Activated CD4-positive, alpha-beta memory T cell treated with anti-CD3 and anti-CD28 coated beads, Interleukin-2, amount 10 ng/mL, durations not matched to agents 7 days and 5 days (primary cell): ENCODE measurements at regions not wholly inside any gene's neighbourhood (a gene's known extent, or its start where the extent isn't known, plus 50 kb on each side); places are given as distances from the start of the nearest gene placed in this dataset.

ENCODE experiments used
- CTCF ChIA-PET: fragments of 350-600 bp; sonication (Branson Sonifier 250); formaldehyde crosslinking; loops from one replicate; lab custom pipeline; 2021; ENCODE audit warnings: antibody characterized with exemption, inconsistent platforms; lab: Charles Lee
- POLR2A ChIA-PET: fragments of 350-600 bp; sonication (Branson Sonifier 250); formaldehyde crosslinking; loops from one replicate; lab custom pipeline; 2021; ENCODE audit warnings: antibody characterized with exemption; lab: Charles Lee
- DNase-seq: peaks from one replicate; pipeline ENCODE4 v3.0.0-alpha.2; 2020
- H3K27ac Mint-ChIP-seq: one replicate; pipeline ENCODE4 v1.8.0; 2021; ENCODE audit warnings: mild to moderate bottlenecking, mixed read lengths
- H3K27me3 Mint-ChIP-seq: one replicate; pipeline ENCODE4 v1.8.0; 2021; ENCODE audit warnings: mixed read lengths
- H3K36me3 Mint-ChIP-seq: one replicate; pipeline ENCODE4 v1.8.0; 2021; ENCODE audit warnings: low read depth, mixed read lengths
- H3K4me1 Mint-ChIP-seq: one replicate; pipeline ENCODE4 v1.8.0; 2021; ENCODE audit warnings: mixed read lengths
- H3K4me3 Mint-ChIP-seq: one replicate; pipeline ENCODE4 v1.8.0; 2021; ENCODE audit warnings: mild to moderate bottlenecking, mixed read lengths
- H3K9me3 Mint-ChIP-seq: one replicate; pipeline ENCODE4 v1.8.0; 2021; ENCODE audit warnings: mixed read lengths

DNA sequence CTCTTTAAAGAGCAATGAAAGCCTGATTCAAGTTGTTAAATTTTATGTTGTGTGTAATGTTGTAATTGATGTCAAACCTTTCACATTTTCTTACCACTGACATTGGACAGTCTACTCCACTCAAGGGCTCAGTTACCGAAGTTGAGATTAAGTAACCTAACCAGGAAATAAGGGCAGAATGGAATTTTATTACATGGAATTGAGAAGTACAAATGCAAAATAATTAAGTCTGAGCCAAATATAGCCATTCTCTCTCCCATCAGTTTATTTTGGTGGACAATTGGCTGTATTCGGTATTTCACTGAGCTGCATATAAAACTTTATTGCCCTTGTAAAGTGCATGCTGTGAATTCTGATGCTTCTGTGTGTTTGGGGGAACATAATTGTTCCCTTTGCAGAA lies 231.5 kb downstream of the TTC32 start:
- Mint-ChIP-seq H3K4me1 (no peaks in the 10 kb centered on the region), H3K36me3 (no peaks in the 10 kb centered on the region), H3K4me3 (no peak overlapping the region), H3K27ac (no peak overlapping the region), H3K9me3 (no peaks in the 10 kb centered on the region), H3K27me3 (peaks cover 18% of the 10 kb centered on the region)
- ChIA-PET POLR2A (no interaction called here), CTCF (no interaction called here)
- no peak for DNase-seq

- H3K36me3 Mint-ChIP-seq: no peaks in the 10 kb centered on the region
- POLR2A ChIA-PET: no interaction called here
- CTCF ChIA-PET: no interaction called here
These were observed 232.2 kb downstream of the TTC32 start for GRCh38 chr2:19669559-19669958.

DNA sequence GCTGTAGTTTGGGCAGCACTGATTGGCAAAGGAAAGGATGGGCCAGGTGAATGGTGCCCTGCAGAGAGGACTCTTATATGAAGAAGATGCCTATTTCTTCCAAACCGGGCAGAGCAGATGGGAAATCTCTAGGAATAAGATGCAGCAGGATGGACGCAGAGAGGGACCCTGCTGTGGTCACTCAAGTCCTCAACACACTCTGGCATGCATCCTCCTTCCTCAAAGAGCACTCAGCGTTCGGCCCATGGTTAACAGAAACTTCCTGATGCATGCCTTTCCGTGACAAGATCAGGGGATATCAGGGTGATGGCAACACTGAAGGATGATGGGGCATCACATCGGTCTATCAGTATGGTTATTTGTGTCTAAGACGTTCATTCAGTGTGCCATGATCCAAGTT lies 232.7 kb downstream of the TTC32 start:
- Mint-ChIP-seq H3K27me3 (peaks cover 18% of the 10 kb centered on the region), H3K27ac (no peak overlapping the region), H3K4me3 (no peak overlapping the region), H3K4me1 (no peaks in the 10 kb centered on the region), H3K36me3 (no peaks in the 10 kb centered on the region), H3K9me3 (no peaks in the 10 kb centered on the region)
- CTCF ChIA-PET: no interaction called here
- DNase-seq: no peak
- POLR2A ChIA-PET: no interaction called here

More at GRCh38 chr2:19669559-19669958, 232.2 kb downstream of the TTC32 start:
- H3K27me3 Mint-ChIP-seq: peaks cover 18% of the 10 kb centered on the region
- no peak for DNase-seq
- no peaks in the 10 kb centered on the region for H3K9me3 Mint-ChIP-seq
- H3K27ac Mint-ChIP-seq: no peak overlapping the region
- no peak overlapping the region for H3K4me3 Mint-ChIP-seq
- H3K4me1 Mint-ChIP-seq: no peaks in the 10 kb centered on the region

GRCh38 chr2:19667536-19667949 lies 234.2 kb downstream of the TTC32 start:
- H3K4me1 Mint-ChIP-seq: no peaks in the 10 kb centered on the region
- H3K4me3 Mint-ChIP-seq: no peak overlapping the region
- peaks cover 18% of the 10 kb centered on the region for H3K27me3 Mint-ChIP-seq
- H3K36me3 Mint-ChIP-seq: no peaks in the 10 kb centered on the region
- no peak overlapping the region for H3K27ac Mint-ChIP-seq
- ChIA-PET POLR2A (no interaction called here), CTCF (no interaction called here)
- no peak for DNase-seq
- H3K9me3 Mint-ChIP-seq: no peaks in the 10 kb centered on the region

DNA sequence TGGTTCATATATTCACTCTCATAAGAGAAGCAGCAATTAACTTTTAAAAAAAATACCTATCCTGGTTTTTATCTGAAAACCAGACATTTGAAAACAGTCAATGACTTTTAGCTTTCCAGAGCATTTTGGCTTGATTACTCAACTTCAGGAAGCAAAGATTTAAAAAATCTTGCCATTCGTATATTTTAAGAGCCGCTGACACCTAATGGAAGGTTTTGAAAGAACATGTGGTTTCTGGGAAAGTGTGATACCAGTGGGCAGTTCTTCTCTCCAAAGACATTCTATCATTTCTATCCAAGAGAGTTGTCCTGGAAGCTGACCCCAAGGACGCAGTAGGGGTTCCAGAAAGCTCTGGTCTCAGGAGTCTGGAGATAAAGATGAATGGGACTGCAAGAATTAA lies 234.7 kb downstream of the TTC32 start:
- ChIA-PET POLR2A (no interaction called here), CTCF (no interaction called here)
- Mint-ChIP-seq H3K27me3 (peaks cover 18% of the 10 kb centered on the region), H3K4me1 (no peaks in the 10 kb centered on the region), H3K9me3 (no peaks in the 10 kb centered on the region), H3K4me3 (no peak overlapping the region), H3K27ac (no peak overlapping the region), H3K36me3 (no peaks in the 10 kb centered on the region)
- DNase-seq: no peak

GRCh38 chr2:19664646-19665045 lies 237.1 kb downstream of the TTC32 start:
- H3K4me1 Mint-ChIP-seq: no peaks in the 10 kb centered on the region
- ChIA-PET CTCF (interaction anchor here (1.2 kb wide), 1 partner anchor 12 kb away, joined by 3 read pairs; no protein-coding TSS in a partner anchor), POLR2A (no interaction called here)
- H3K27ac Mint-ChIP-seq: no peak overlapping the region
- no peaks in the 10 kb centered on the region for H3K9me3 Mint-ChIP-seq
- no peak overlapping the region for H3K4me3 Mint-ChIP-seq
- H3K36me3 Mint-ChIP-seq: no peaks in the 10 kb centered on the region
- peaks cover 13% of the 10 kb centered on the region for H3K27me3 Mint-ChIP-seq
- no peak for DNase-seq

DNA sequence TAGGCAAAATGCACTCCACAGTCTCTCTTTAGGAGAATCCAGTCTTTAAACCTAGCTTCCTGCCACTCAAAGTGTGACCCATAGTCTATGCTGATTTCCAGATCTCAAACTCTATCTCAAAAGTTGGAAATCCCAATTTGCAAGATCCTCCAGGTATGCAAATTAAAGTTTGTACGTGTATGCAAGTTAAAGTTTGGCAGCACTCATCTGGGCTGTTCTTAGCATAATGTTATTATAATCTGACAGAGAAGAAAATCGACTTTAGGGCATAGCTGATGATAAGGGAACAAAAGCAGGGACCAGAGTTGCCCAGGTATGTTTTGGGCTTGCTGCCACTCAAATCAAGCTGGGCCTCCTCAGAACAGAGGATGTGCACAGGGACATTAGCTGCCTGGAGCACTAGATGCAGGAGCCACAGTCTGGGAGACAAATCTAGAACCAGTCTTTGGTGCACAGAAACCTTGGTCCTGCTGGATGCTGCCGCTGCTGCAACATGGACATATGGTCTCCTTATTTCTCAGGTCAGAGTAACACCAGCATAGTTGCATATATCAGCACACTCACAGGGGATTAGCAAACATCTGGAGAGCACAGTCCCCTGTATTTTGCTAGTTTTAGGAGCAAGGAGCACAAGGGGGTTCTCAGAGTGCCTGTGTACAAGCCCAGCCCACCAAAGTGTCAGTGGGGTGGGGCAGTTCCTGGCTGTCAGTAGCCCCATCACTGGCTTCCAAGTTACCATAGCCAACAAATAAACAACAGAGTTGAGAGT lies 242.6 kb downstream of the TTC32 start:
- Mint-ChIP-seq H3K27ac (no peak overlapping the region), H3K4me3 (no peak overlapping the region)
- CTCF ChIA-PET: interaction anchor here (0.8 kb wide), 1 partner anchor 539 kb away, joined by 3 read pairs; no protein-coding TSS in a partner anchor

DNA sequence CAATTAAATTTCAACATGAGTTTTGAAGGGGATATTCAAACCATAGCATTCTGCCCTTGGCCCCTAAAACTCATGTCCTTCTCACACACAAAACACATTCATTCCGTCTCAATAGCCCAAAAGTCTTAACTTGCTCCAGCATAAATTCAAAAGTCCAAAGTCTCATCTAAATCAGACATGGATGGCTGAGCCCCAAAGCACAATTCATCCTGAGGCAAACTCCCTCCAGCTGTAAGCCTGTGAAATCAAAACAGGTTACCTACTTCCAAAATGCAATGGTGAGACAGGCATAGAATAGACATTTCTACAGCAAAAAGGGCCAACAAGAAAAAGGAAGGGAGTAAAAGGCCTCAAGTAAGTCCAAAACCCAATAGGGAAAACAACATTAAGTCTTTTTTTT lies 245.8 kb downstream of the TTC32 start:
- no peak overlapping the region for H3K27ac Mint-ChIP-seq

More for the DNA sequence above, 242.6 kb downstream of the TTC32 start:
- H3K9me3 Mint-ChIP-seq: no peaks in the 10 kb centered on the region
- no peaks in the 10 kb centered on the region for H3K4me1 Mint-ChIP-seq
- no peaks in the 10 kb centered on the region for H3K27me3 Mint-ChIP-seq
- DNase-seq: no peak
- POLR2A ChIA-PET: no interaction called here
- H3K36me3 Mint-ChIP-seq: no peaks in the 10 kb centered on the region

DNA sequence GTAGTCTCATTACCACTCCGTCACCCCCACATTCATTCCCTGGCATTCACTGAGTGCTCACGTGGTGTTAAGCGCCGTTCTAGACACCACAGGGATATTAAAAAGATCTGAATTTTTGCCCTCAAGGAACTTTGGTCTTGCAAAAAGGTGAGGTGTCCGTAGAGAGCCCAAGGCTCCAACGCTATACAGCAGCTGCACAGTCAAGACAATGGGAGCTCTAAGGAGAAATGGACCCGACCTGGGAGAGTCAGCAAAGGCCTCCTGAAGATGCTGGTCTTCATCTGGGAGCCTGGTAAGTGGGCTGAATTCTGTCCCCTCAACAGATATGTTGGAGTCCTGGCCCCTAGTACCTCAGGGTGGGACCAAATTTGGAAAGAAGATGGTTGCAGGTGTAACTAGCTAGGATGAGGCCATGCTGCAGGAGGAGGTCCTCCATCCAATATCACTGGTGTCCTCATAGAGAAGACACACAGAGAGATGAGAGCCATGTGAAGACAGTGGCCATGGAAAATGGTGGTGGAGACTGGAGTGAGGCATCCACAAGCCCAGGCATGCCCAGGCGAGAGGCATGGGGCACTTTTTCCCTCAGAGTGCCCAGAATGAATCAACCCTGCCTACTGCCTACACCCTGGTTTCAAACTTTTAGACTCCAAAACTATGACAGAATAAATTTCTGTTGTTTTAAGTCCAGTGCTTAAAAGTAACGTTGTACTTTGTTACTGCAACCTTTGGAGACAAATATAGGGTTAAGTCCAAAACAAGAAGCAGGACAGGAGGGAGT lies 247.3 kb downstream of the TTC32 start:
- CTCF ChIA-PET: no interaction called here

More for the DNA sequence above, 245.8 kb downstream of the TTC32 start:
- H3K36me3 Mint-ChIP-seq: no peaks in the 10 kb centered on the region
- POLR2A ChIA-PET: no interaction called here
- CTCF ChIA-PET: no interaction called here
- no peaks in the 10 kb centered on the region for H3K9me3 Mint-ChIP-seq
- DNase-seq: no peak
- no peak overlapping the region for H3K4me3 Mint-ChIP-seq
- no peaks in the 10 kb centered on the region for H3K4me1 Mint-ChIP-seq
- no peaks in the 10 kb centered on the region for H3K27me3 Mint-ChIP-seq

GRCh38 chr2:19653509-19653908 lies 248.3 kb downstream of the TTC32 start:
- POLR2A ChIA-PET: no interaction called here
- Mint-ChIP-seq H3K4me1 (no peaks in the 10 kb centered on the region), H3K9me3 (no peaks in the 10 kb centered on the region), H3K27ac (no peak overlapping the region), H3K4me3 (no peak overlapping the region), H3K36me3 (no peaks in the 10 kb centered on the region), H3K27me3 (no peaks in the 10 kb centered on the region)
- CTCF ChIA-PET: interaction anchor here (1.0 kb wide), 1 partner anchor 10 kb away, joined by 3 read pairs; no protein-coding TSS in a partner anchor
- DNase-seq: no peak

More for the DNA sequence above, 247.3 kb downstream of the TTC32 start:
- Mint-ChIP-seq H3K4me1 (no peaks in the 10 kb centered on the region), H3K9me3 (no peaks in the 10 kb centered on the region), H3K4me3 (no peak overlapping the region), H3K27ac (no peak overlapping the region), H3K36me3 (no peaks in the 10 kb centered on the region), H3K27me3 (no peaks in the 10 kb centered on the region)
- DNase-seq: no peak
- POLR2A ChIA-PET: no interaction called here

GRCh38 chr2:19652811-19653210 lies 249.0 kb downstream of the TTC32 start:
- H3K4me3 Mint-ChIP-seq: no peak overlapping the region
- ChIA-PET POLR2A (no interaction called here), CTCF (interaction anchor here (1.0 kb wide), 1 partner anchor 10 kb away, joined by 3 read pairs; no protein-coding TSS in a partner anchor)
- H3K4me1 Mint-ChIP-seq: no peaks in the 10 kb centered on the region
- H3K27ac Mint-ChIP-seq: no peak overlapping the region
- H3K9me3 Mint-ChIP-seq: no peaks in the 10 kb centered on the region
- no peak for DNase-seq
- no peaks in the 10 kb centered on the region for H3K27me3 Mint-ChIP-seq
- no peaks in the 10 kb centered on the region for H3K36me3 Mint-ChIP-seq

DNA sequence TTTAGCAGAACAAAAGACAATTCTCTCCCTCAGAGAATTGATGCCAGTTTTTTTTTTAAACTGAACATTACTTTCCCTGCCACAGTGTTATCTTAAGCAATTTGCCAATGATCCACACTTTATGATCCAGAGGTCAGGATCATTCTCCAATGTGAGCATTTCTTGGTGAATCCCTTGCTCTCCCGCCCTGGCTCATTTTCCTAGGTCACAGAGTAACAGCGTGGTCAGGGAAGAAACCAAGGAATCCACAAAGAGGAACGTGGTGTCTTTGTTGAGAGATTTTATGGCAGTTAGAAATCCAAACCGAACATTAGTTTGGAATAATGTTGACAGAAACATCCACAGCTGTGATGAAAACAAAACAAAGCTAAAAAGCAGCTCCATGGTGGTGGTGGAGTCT lies 250.3 kb downstream of the TTC32 start:
- DNase-seq: no peak
- H3K4me3 Mint-ChIP-seq: no peak overlapping the region
- H3K4me1 Mint-ChIP-seq: no peaks in the 10 kb centered on the region
- ChIA-PET POLR2A (no interaction called here), CTCF (no interaction called here)
- H3K36me3 Mint-ChIP-seq: no peaks in the 10 kb centered on the region
- peaks cover 3% of the 10 kb centered on the region for H3K27me3 Mint-ChIP-seq
- no peaks in the 10 kb centered on the region for H3K9me3 Mint-ChIP-seq
- H3K27ac Mint-ChIP-seq: no peak overlapping the region

GRCh38 chr2:19649785-19650380 lies 251.9 kb downstream of the TTC32 start:
- Mint-ChIP-seq H3K27ac (no peak overlapping the region), H3K9me3 (no peaks in the 10 kb centered on the region)
- no peak for DNase-seq

More at GRCh38 chr2:19649785-19650380, 251.9 kb downstream of the TTC32 start:
- Mint-ChIP-seq H3K4me3 (no peak overlapping the region), H3K27me3 (peaks cover 3% of the 10 kb centered on the region), H3K4me1 (no peaks in the 10 kb centered on the region), H3K36me3 (no peaks in the 10 kb centered on the region)
- ChIA-PET CTCF (no interaction called here), POLR2A (no interaction called here)
